Chondrocyte (in vitro differentiated cells): ENCODE measurements at regions not wholly inside any gene's neighbourhood (a gene's known extent, or its start where the extent isn't known, plus 50 kb on each side); places are given as distances from the start of the nearest gene placed in this dataset.

ENCODE experiments used
- DNase-seq: peaks from one replicate; pipeline ENCODE4 v3.0.0; 2021; ENCODE audit warnings: mixed read lengths, low spot score
- H3K27ac Mint-ChIP-seq: one replicate; pipeline ENCODE4 v1.8.0; 2021; ENCODE audit warnings: mild to moderate bottlenecking, moderate library complexity, mixed read lengths; ENCODE audit not compliant: unreplicated experiment
- H3K27me3 Mint-ChIP-seq: 2 replicates; pipeline ENCODE4 v1.8.0; 2021; ENCODE audit warnings: low read depth, mixed read lengths
- H3K36me3 Mint-ChIP-seq: 2 replicates; pipeline ENCODE4 v1.8.0; 2021; ENCODE audit warnings: low read depth, mixed read lengths
- H3K4me1 Mint-ChIP-seq: 2 replicates; pipeline ENCODE4 v1.8.0; 2021; ENCODE audit warnings: low read depth, mild to moderate bottlenecking, mixed read lengths
- H3K4me3 Mint-ChIP-seq: one replicate; pipeline ENCODE4 v1.8.0; 2021; ENCODE audit warnings: mild to moderate bottlenecking, moderate library complexity, mixed read lengths; ENCODE audit not compliant: unreplicated experiment
- H3K9me3 Mint-ChIP-seq: 2 replicates; pipeline ENCODE4 v1.8.0; 2021; ENCODE audit warnings: low read depth, mixed read lengths
- TF ChIP-seq, protein P1 (sequence below): fragments of 200-600 bp; sonication (generic); IDR thresholded peaks from 2 replicates; pipeline ENCODE4 v1.5.0; 2021; ENCODE audit warnings: antibody characterized with exemption, mild to moderate bottlenecking, moderate library complexity

DNA sequence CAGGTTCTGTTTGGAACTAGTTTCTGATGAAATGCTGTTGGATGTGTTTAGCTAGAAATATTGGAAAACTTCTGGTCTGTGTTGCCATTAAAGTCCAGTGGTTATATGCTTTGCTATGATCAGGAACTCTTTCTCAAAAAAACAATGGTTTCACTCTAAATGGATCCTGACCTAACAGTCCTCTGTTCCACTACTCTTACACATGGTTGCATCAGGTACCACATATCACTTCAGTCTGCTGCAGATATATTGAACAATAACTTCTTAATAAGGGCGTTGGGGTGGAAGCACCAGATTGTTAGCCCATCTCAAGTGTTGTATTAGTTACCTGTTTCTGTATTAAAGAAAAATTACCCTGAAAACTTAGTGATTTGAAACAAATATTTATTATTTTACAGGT, 676.6 kb upstream of the GCFC2 start:
- Mint-ChIP-seq H3K27ac (no peak overlapping the region), H3K36me3 (no peaks in the 10 kb centered on the region), H3K27me3 (no peaks in the 10 kb centered on the region), H3K4me3 (no peak overlapping the region), H3K4me1 (no peaks in the 10 kb centered on the region), H3K9me3 (no peaks in the 10 kb centered on the region)
- TF ChIP-seq, protein P1, sequence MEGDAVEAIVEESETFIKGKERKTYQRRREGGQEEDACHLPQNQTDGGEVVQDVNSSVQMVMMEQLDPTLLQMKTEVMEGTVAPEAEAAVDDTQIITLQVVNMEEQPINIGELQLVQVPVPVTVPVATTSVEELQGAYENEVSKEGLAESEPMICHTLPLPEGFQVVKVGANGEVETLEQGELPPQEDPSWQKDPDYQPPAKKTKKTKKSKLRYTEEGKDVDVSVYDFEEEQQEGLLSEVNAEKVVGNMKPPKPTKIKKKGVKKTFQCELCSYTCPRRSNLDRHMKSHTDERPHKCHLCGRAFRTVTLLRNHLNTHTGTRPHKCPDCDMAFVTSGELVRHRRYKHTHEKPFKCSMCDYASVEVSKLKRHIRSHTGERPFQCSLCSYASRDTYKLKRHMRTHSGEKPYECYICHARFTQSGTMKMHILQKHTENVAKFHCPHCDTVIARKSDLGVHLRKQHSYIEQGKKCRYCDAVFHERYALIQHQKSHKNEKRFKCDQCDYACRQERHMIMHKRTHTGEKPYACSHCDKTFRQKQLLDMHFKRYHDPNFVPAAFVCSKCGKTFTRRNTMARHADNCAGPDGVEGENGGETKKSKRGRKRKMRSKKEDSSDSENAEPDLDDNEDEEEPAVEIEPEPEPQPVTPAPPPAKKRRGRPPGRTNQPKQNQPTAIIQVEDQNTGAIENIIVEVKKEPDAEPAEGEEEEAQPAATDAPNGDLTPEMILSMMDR = no peak
- DNase-seq = no peak

DNA sequence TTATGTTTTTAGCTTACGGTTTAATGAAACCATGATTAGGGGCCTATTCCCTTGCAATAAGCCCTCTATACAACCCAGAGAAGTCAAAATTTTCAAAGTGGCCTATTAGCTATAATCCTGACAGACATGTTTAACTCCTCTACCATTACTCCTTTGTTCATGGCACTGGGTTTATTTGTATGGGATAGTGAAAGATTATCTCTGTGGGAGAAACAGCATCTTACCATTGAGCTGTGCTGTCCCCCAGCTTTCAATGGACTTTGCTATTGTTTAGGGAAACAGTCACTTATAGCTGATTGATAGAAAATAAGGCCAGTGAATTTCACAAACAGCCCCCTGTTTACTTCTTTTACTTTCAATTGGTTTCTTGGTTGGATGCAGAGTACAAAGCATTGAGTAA, 675.2 kb upstream of the GCFC2 start:
- TF ChIP-seq, protein P1 = no peak
- Mint-ChIP-seq H3K27ac (no peak overlapping the region), H3K4me1 (no peaks in the 10 kb centered on the region)

DNA sequence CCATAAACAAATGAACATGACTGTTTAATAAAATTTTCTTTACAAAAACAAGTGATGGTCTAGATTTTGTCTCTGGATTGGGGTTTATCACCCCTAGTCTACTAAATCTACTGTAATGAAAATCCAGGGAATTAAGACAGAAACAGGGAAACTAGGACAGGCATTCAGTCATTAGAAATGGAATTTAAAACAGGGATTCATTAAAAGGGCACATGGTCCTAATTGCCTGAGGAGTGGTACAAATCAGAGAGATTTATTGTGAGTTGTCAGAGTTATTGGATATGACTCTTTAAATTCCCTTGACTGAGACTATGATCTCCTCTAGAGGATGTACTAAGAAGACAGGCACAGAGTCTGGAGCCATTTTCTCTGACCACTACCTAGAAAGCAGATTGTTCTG, 670.9 kb upstream of the GCFC2 start:
- H3K4me3 Mint-ChIP-seq = no peak overlapping the region
- no peaks in the 10 kb centered on the region for H3K4me1 Mint-ChIP-seq
- H3K27me3 Mint-ChIP-seq = peaks cover 4% of the 10 kb centered on the region
- no peak overlapping the region for H3K27ac Mint-ChIP-seq
- H3K9me3 Mint-ChIP-seq = no peaks in the 10 kb centered on the region
- TF ChIP-seq, protein P1 = no peak
- no peaks in the 10 kb centered on the region for H3K36me3 Mint-ChIP-seq
- DNase-seq = no peak

More for the DNA sequence above, 675.2 kb upstream of the GCFC2 start:
- H3K27me3 Mint-ChIP-seq = no peaks in the 10 kb centered on the region
- H3K4me3 Mint-ChIP-seq = no peak overlapping the region
- H3K36me3 Mint-ChIP-seq = no peaks in the 10 kb centered on the region
- no peak for DNase-seq
- no peaks in the 10 kb centered on the region for H3K9me3 Mint-ChIP-seq

DNA sequence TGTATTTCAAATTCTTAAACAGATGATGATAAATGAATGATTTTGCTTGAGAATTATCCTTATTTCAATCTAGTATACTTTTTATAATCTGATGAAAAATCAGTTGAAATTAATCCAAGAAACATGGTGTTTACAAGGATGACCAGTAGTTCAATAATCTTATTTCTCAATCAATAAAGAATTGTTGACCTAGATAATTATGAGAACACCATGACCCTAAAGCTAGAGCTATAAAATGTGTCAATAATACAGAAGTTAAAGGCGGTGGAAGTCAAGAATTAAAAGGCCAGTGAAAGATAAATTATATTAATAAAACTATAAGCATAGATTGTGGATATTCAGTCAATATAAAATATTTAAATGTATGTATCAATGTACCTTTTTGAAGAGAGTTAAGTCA, 667.4 kb upstream of the GCFC2 start:
- Mint-ChIP-seq H3K27me3 (peaks cover 5% of the 10 kb centered on the region), H3K4me3 (no peak overlapping the region)
- no peak for DNase-seq

DNA sequence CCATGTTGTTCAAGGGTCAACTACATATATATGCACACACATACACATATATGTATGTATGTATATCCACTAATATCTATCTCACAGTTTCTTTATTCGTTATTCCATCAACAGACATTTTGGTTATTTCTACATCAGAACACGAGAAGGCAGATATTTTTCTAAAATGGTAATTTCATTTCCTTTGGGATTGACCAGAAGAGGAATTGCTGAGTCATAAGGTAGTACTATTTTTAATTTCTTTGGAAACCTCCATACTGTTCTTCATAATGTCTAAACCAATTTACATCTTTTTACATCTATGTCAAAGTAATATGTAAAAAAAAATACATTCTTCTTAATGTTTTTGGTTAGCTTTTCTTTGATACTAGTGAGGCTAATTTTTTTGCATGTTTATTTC, 630.7 kb upstream of the GCFC2 start:
- DNase-seq = no peak
- Mint-ChIP-seq H3K4me3 (no peak overlapping the region), H3K27me3 (no peaks in the 10 kb centered on the region), H3K27ac (no peak overlapping the region), H3K9me3 (peaks cover 1% of the 10 kb centered on the region), H3K36me3 (no peaks in the 10 kb centered on the region), H3K4me1 (no peaks in the 10 kb centered on the region)
- TF ChIP-seq, protein P1 = no peak

More for the DNA sequence above, 667.4 kb upstream of the GCFC2 start:
- Mint-ChIP-seq H3K9me3 (no peaks in the 10 kb centered on the region), H3K4me1 (no peaks in the 10 kb centered on the region), H3K27ac (no peak overlapping the region), H3K36me3 (no peaks in the 10 kb centered on the region)
- TF ChIP-seq, protein P1 = no peak
